ENCODE measurements at regions not wholly inside any gene's neighbourhood (a gene's known extent, or its start where the extent isn't known, plus 50 kb on each side); places are given as distances from the start of the nearest gene placed in this dataset.
"Not testable (repeated sequence)": the region's sequence is repeated elsewhere in the genome, so short reads cannot be mapped to it uniquely, and the experiment has no call there.

- no peak for DNase-seq
Observed at GRCh38 chr7:153392726-153393125, 633.2 kb downstream of the ACTR3B start.

GRCh38 chr7:153393666-153394065 lies 634.1 kb downstream of the ACTR3B start:
- DNase-seq: no peak

GRCh38 chr7:153396475-153396874 lies 636.9 kb downstream of the ACTR3B start:
- DNase-seq: no peak

GRCh38 chr7:153397459-153397858 lies 637.9 kb downstream of the ACTR3B start:
- DNase-seq: no peak

- no peak for DNase-seq
Observed at GRCh38 chr7:153397906-153398305, 638.4 kb downstream of the ACTR3B start.

- DNase-seq: no peak
Observed at GRCh38 chr7:153398370-153398769, 638.8 kb downstream of the ACTR3B start.

- no peak for DNase-seq
Observed at GRCh38 chr7:153398789-153399553, 639.4 kb downstream of the ACTR3B start.

- DNase-seq: no peak
Observed at GRCh38 chr7:153399554-153399940, 640.0 kb downstream of the ACTR3B start.

GRCh38 chr7:153400735-153401593 lies 641.4 kb downstream of the ACTR3B start:
- no peak for DNase-seq

- DNase-seq: no peak
Observed at GRCh38 chr7:153401795-153402720, 642.5 kb downstream of the ACTR3B start.

- no peak for DNase-seq
Observed at GRCh38 chr7:153402721-153403541, 643.4 kb downstream of the ACTR3B start.

GRCh38 chr7:153404124-153404523 lies 644.6 kb downstream of the ACTR3B start:
- DNase-seq: no peak

- DNase-seq: no peak
Observed at GRCh38 chr7:153404781-153405279, 645.3 kb downstream of the ACTR3B start.

- DNase-seq: no peak
Observed at GRCh38 chr7:153405704-153406485, 646.3 kb upstream of the DPP6 start.

- no peak for DNase-seq
Observed at GRCh38 chr7:153406486-153406872, 645.7 kb upstream of the DPP6 start.

- no peak for DNase-seq
Observed at GRCh38 chr7:153407291-153408046, 644.7 kb upstream of the DPP6 start.

- DNase-seq: no peak
Observed at GRCh38 chr7:153408360-153409335, 643.5 kb upstream of the DPP6 start.

GRCh38 chr7:153409567-153410342 lies 642.4 kb upstream of the DPP6 start:
- DNase-seq: not testable (repeated sequence)

Measured in stimulated activated CD8-positive, alpha-beta memory T cell treated with anti-CD3 and anti-CD28 coated beads, Interleukin-4, amount 100 ng/mL, for 48 hours (primary cell).